Uterus (tissue), 3 donors: ENCODE measurements at regions not wholly inside any gene's neighbourhood (a gene's known extent, or its start where the extent isn't known, plus 50 kb on each side); places are given as distances from the start of the nearest gene placed in this dataset.

Experiments used
- DNase-seq, 2 donors: peaks; one replicate each; pipeline ENCODE4 v3.0.0-alpha.2; 2019 to 2020
- H3K27ac ChIP-seq, 2 donors: fragments of 200-600 bp; sonication (generic); 1 replicate in 1 of 2; 2 replicates in 1 of 2; pipeline ENCODE4 v1.5.1; 2016 to 2018
- H3K27me3 ChIP-seq, 2 donors: fragments of 200-600 bp; sonication (generic); one replicate each; pipeline ENCODE4 v1.5.1; 2018 to 2019; ENCODE audit warnings: control low read depth in 1 of 2
- H3K36me3 ChIP-seq, 2 donors: fragments of 200-600 bp; sonication (generic); one replicate each; pipeline ENCODE4 v1.5.1; 2019; ENCODE audit warnings: control low read depth in 1 of 2
- H3K4me1 ChIP-seq, 2 donors: fragments of 200-600 bp; sonication (generic); one replicate each; pipeline ENCODE4 v1.5.1; 2018 to 2019; ENCODE audit warnings: control low read depth in 1 of 2
- H3K4me3 ChIP-seq, 2 donors: fragments of 200-600 bp; sonication (generic); 1 replicate in 1 of 2; 2 replicates in 1 of 2; pipeline ENCODE4 v1.5.1; 2018 to 2019; ENCODE audit warnings: mild to moderate bottlenecking in 1 of 2
- H3K9me3 ChIP-seq, 2 donors: fragments of 200-600 bp; sonication (generic); one replicate each; pipeline ENCODE4 v1.5.1; 2019; ENCODE audit warnings: control low read depth in 1 of 2
- CTCF ChIP-seq, 4 experiments: fragments of 200-600 bp in 2 of 4; fragments of 450-650 bp in 2 of 4; sonication (generic) in 2 of 4; IDR thresholded peaks; one replicate each; pipeline ENCODE4 v1.5.1; 2016 to 2019; ENCODE audit warnings: antibody characterized with exemption in 4 of 4, mild to moderate bottlenecking in 2 of 4, moderate library complexity in 1 of 4
- POLR2A ChIP-seq, 2 donors: fragments of 450-650 bp; IDR thresholded peaks; one replicate each; pipeline ENCODE4 v1.6.1; 2016; ENCODE audit warnings: antibody characterized with exemption in 2 of 2, mild to moderate bottlenecking in 1 of 2, moderate library complexity in 1 of 2
- intact Hi-C: fragments of 100-400 bp; cut with DNase I; formaldehyde crosslinking; loops from one replicate; pipeline ENCODE4 v1.15.1; 2023; ENCODE audit warnings: low total_unique reads
- donor health status: DM: yes; HTN: yes; CAD: no.

- H3K27me3 ChIP-seq: no peaks in the 10 kb centered on the region
- TF ChIP-seq CTCF (IDR thresholded peaks at IDR 0.05): no peak
- TF ChIP-seq POLR2A (IDR thresholded peaks at IDR 0.05): no peak
- no peak overlapping the region for H3K27ac ChIP-seq
These were observed 67.5 kb downstream of the PRR32 start for GRCh38 chrX:126886997-126887396.

GRCh38 chrX:126900937-126901336 lies 81.4 kb downstream of the PRR32 start:
- no peak for DNase-seq
- no peaks in the 10 kb centered on the region for H3K27me3 ChIP-seq
- no peaks in the 10 kb centered on the region for H3K9me3 ChIP-seq
- no peak overlapping the region for H3K27ac ChIP-seq
- intact Hi-C loops: no loop called here
- H3K36me3 ChIP-seq: no peaks in the 10 kb centered on the region
- H3K4me3 ChIP-seq: no peak overlapping the region
- no peak for TF ChIP-seq CTCF (IDR thresholded peaks at IDR 0.05)
- no peak for TF ChIP-seq POLR2A (IDR thresholded peaks at IDR 0.05)
- H3K4me1 ChIP-seq: no peaks in the 10 kb centered on the region

More at GRCh38 chrX:126886997-126887396, 67.5 kb downstream of the PRR32 start:
- Histone ChIP-seq H3K9me3 (no peaks in the 10 kb centered on the region), H3K4me3 (no peak overlapping the region), H3K36me3 (no peaks in the 10 kb centered on the region), H3K4me1 (no peaks in the 10 kb centered on the region)
- intact Hi-C loops: no loop called here
- DNase-seq: no peak

GRCh38 chrX:126929071-126929470 lies 109.5 kb downstream of the PRR32 start:
- Histone ChIP-seq H3K36me3 (no peaks in the 10 kb centered on the region), H3K27me3 (no peaks in the 10 kb centered on the region), H3K4me1 (no peaks in the 10 kb centered on the region), H3K27ac (no peak overlapping the region), H3K9me3 (no peaks in the 10 kb centered on the region), H3K4me3 (no peak overlapping the region)
- TF ChIP-seq POLR2A (IDR thresholded peaks at IDR 0.05): no peak
- intact Hi-C loops: no loop called here
- no peak for DNase-seq

GRCh38 chrX:126967225-126967624 lies 147.7 kb downstream of the PRR32 start:
- H3K4me1 ChIP-seq: no peaks in the 10 kb centered on the region
- TF ChIP-seq POLR2A (IDR thresholded peaks at IDR 0.05) (no peak), CTCF (IDR thresholded peaks at IDR 0.05) (no peak)
- H3K4me3 ChIP-seq: no peak overlapping the region
- DNase-seq: no peak
- no peaks in the 10 kb centered on the region for H3K27me3 ChIP-seq
- intact Hi-C loops: no loop called here
- H3K27ac ChIP-seq: no peak overlapping the region
- H3K36me3 ChIP-seq: no peaks in the 10 kb centered on the region
- H3K9me3 ChIP-seq: no peaks in the 10 kb centered on the region

- Histone ChIP-seq H3K27me3 (no peaks in the 10 kb centered on the region), H3K4me1 (no peaks in the 10 kb centered on the region), H3K9me3 (no peaks in the 10 kb centered on the region), H3K27ac (no peak overlapping the region), H3K36me3 (no peaks in the 10 kb centered on the region), H3K4me3 (no peak overlapping the region)
- no peak for DNase-seq
- no peak for TF ChIP-seq POLR2A (IDR thresholded peaks at IDR 0.05)
- TF ChIP-seq CTCF (IDR thresholded peaks at IDR 0.05): no peak
- intact Hi-C loops: no loop called here
These were observed 162.6 kb downstream of the PRR32 start for GRCh38 chrX:126982158-126982557.

GRCh38 chrX:126985027-126985426 lies 165.5 kb downstream of the PRR32 start:
- Histone ChIP-seq H3K27ac (no peak overlapping the region), H3K36me3 (no peaks in the 10 kb centered on the region), H3K4me3 (no peak overlapping the region), H3K27me3 (no peaks in the 10 kb centered on the region), H3K9me3 (no peaks in the 10 kb centered on the region), H3K4me1 (no peaks in the 10 kb centered on the region)
- TF ChIP-seq POLR2A (IDR thresholded peaks at IDR 0.05) (no peak), CTCF (IDR thresholded peaks at IDR 0.05) (no peak)
- intact Hi-C loops: no loop called here
- no peak for DNase-seq
